HEK293T (cell line): ENCODE measurements at regions not wholly inside any gene's neighbourhood (a gene's known extent, or its start where the extent isn't known, plus 50 kb on each side); places are given as distances from the start of the nearest gene placed in this dataset.

Source experiments
- CTCF ChIA-PET: fragments of 350-600 bp; formaldehyde crosslinking; extraction: SDS; loops from one replicate; lab custom pipeline; 2021; ENCODE audit warnings: antibody characterized with exemption, inconsistent platforms; lab: Yijun Ruan, JAX
- POLR2A ChIA-PET: fragments of 350-600 bp; formaldehyde crosslinking; extraction: SDS; loops from one replicate; lab custom pipeline; 2020; ENCODE audit warnings: antibody characterized with exemption, inconsistent platforms; lab: Yijun Ruan, JAX
- DNase-seq: peaks from one replicate; pipeline ENCODE4 v3.0.0; 2012; ENCODE audit warnings: mixed read lengths; ENCODE audit errors: extremely low spot score
- ARNT ChIP-seq: fragments of 450-650 bp; IDR thresholded peaks from 2 replicates; pipeline ENCODE4 v1.6.1; 2017; ENCODE audit warnings: mild to moderate bottlenecking
- BHLHE40 ChIP-seq: fragments of 450-650 bp; IDR thresholded peaks from 2 replicates; pipeline ENCODE4 v1.6.1; 2016; ENCODE audit warnings: mild to moderate bottlenecking, moderate library complexity, borderline replicate concordance
- CTBP1 ChIP-seq: fragments of 450-650 bp; IDR thresholded peaks from 2 replicates; pipeline ENCODE4 v1.6.1; 2016; ENCODE audit warnings: borderline replicate concordance
- ELF4 ChIP-seq: fragments of 450-650 bp; IDR thresholded peaks from 2 replicates; pipeline ENCODE4 v1.6.1; 2017; ENCODE audit warnings: antibody characterized with exemption
- FOXA1 ChIP-seq: fragments of 450-650 bp; IDR thresholded peaks from 2 replicates; pipeline ENCODE4 v1.6.1; 2016; ENCODE audit warnings: mild to moderate bottlenecking
- FOXK2 ChIP-seq: fragments of 450-650 bp; IDR thresholded peaks from 2 replicates; pipeline ENCODE4 v1.6.1; 2016; ENCODE audit warnings: mild to moderate bottlenecking
- FOXM1 ChIP-seq: fragments of 450-650 bp; IDR thresholded peaks from 2 replicates; pipeline ENCODE4 v1.6.1; 2017; ENCODE audit warnings: mild to moderate bottlenecking, borderline replicate concordance
- HDGF ChIP-seq: fragments of 450-650 bp; IDR thresholded peaks from 2 replicates; pipeline ENCODE4 v1.6.1; 2017; ENCODE audit warnings: antibody characterized with exemption, borderline replicate concordance
- L3MBTL2 ChIP-seq: fragments of 450-650 bp; conservative IDR thresholded peaks from 2 replicates; pipeline ENCODE4 v1.6.1; 2016; ENCODE audit warnings: mild to moderate bottlenecking
- LEF1 ChIP-seq: fragments of 450-650 bp; IDR thresholded peaks from 2 replicates; pipeline ENCODE4 v1.6.1; 2017; ENCODE audit warnings: mild to moderate bottlenecking, borderline replicate concordance
- NFRKB ChIP-seq: fragments of 450-650 bp; IDR thresholded peaks from 2 replicates; pipeline ENCODE4 v1.6.1; 2016; ENCODE audit warnings: mild to moderate bottlenecking, moderate library complexity
- SP1 ChIP-seq: fragments of 450-650 bp; IDR thresholded peaks from 2 replicates; pipeline ENCODE4 v1.6.1; 2017
- SUZ12 ChIP-seq: fragments of 450-650 bp; IDR thresholded peaks from 2 replicates; pipeline ENCODE4 v1.6.1; 2016; ENCODE audit warnings: mild to moderate bottlenecking
- TARDBP ChIP-seq: fragments of 450-650 bp; IDR thresholded peaks from 2 replicates; pipeline ENCODE4 v1.6.1; 2016
- ZNF384 ChIP-seq: fragments of 450-650 bp; IDR thresholded peaks from 2 replicates; pipeline ENCODE4 v1.6.1; 2016
- TF ChIP-seq, protein P1 (sequence below): fragments of 450-650 bp; IDR thresholded peaks from 2 replicates; pipeline ENCODE4 v1.6.1; 2016

GRCh38 chr7:67813621-67814292 is 817.1 kb downstream of the TYW1 start:
- TF ChIP-seq SUZ12 (no peak), ARNT (no peak), L3MBTL2 (no peak), FOXA1 (no peak), ELF4 (no peak), ZNF384 (no peak), CTBP1 (no peak), HDGF (no peak), BHLHE40 (no peak), FOXM1 (no peak), LEF1 (no peak), NFRKB (no peak), TARDBP (no peak), SP1 (no peak), FOXK2 (no peak)
- TF ChIP-seq, protein P1, sequence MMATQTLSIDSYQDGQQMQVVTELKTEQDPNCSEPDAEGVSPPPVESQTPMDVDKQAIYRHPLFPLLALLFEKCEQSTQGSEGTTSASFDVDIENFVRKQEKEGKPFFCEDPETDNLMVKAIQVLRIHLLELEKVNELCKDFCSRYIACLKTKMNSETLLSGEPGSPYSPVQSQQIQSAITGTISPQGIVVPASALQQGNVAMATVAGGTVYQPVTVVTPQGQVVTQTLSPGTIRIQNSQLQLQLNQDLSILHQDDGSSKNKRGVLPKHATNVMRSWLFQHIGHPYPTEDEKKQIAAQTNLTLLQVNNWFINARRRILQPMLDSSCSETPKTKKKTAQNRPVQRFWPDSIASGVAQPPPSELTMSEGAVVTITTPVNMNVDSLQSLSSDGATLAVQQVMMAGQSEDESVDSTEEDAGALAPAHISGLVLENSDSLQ, result no peak
- DNase-seq, result no peak
- POLR2A ChIA-PET, result no interaction called here
- CTCF ChIA-PET, result interaction anchor here (1.1 kb wide), 1 partner anchor 19 kb away, joined by 4 read pairs; no protein-coding TSS in a partner anchor

DNA sequence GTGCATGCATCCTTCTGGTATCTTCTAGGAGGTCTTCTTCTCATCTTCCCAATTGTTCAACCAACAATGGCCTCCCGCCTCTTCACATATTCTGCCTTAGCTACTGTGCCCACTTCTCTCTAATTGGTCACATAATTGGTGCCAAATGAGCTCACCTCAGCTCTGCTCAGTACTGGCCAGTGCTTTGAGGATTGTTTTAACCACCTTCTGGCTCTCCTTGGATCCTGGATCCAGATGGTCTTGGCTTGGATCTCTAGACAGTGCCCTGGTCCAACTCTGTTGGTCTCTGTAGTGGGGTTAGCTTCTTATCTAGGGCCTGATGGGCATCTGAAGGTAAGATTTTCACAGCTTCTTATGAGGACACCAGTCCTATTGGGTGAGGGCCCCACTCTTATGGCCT is 820.8 kb downstream of the TYW1 start:
- CTCF ChIA-PET, result no interaction called here

GRCh38 chr7:67821116-67821515 is 824.5 kb downstream of the TYW1 start:
- ChIA-PET POLR2A (no interaction called here), CTCF (no interaction called here)
- TF ChIP-seq L3MBTL2 (no peak), NFRKB (no peak), FOXA1 (no peak), CTBP1 (no peak), TARDBP (no peak), ELF4 (no peak), SP1 (no peak), BHLHE40 (no peak), ARNT (no peak), ZNF384 (no peak), FOXK2 (no peak), HDGF (no peak), LEF1 (no peak)
- no peak for DNase-seq

More for the DNA sequence above, 820.8 kb downstream of the TYW1 start:
- TF ChIP-seq NFRKB (no peak), LEF1 (no peak), ARNT (no peak)
- no peak for DNase-seq
- POLR2A ChIA-PET, result no interaction called here

DNA sequence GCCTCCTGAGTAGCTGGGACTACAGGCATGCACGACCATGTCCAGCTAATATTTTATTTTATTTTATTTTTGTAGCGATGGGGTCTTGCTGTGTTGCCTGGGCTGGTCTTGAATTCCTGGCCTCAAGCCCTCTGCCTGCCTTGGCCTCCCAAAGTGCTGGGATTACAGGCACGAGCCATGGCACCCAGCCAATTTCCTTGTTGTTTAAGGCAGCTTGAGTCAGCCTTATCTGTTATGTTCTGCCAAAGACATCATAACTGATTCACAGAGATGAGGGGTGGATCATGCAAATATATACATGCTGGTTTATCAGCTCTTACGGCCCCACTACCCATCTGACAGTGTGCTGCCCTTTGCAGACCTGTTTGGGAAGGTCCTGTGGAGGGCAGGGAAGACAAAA is 826.7 kb downstream of the TYW1 start:
- TF ChIP-seq HDGF (no peak), TARDBP (no peak), ARNT (no peak), FOXA1 (no peak), FOXK2 (no peak), L3MBTL2 (no peak), ELF4 (no peak), FOXM1 (no peak), ZNF384 (no peak), NFRKB (no peak)
- TF ChIP-seq, protein P1, result no peak
- CTCF ChIA-PET, result no interaction called here
- DNase-seq, result no peak
- POLR2A ChIA-PET, result no interaction called here

GRCh38 chr7:67825356-67825755 is 828.7 kb downstream of the TYW1 start:
- CTCF ChIA-PET, result no interaction called here

GRCh38 chr7:67841896-67842295 is 845.3 kb downstream of the TYW1 start:
- no peak for DNase-seq
- ChIA-PET CTCF (no interaction called here), POLR2A (no interaction called here)
- TF ChIP-seq BHLHE40, result no peak
- no peak for TF ChIP-seq L3MBTL2
- no peak for TF ChIP-seq FOXK2
- TF ChIP-seq ARNT, result no peak
- no peak for TF ChIP-seq ELF4
- no peak for TF ChIP-seq SP1
- TF ChIP-seq NFRKB, result no peak
- no peak for TF ChIP-seq HDGF
- no peak for TF ChIP-seq FOXM1
- no peak for TF ChIP-seq TARDBP
- no peak for TF ChIP-seq SUZ12
- TF ChIP-seq, protein P1, result no peak
- no peak for TF ChIP-seq ZNF384
- TF ChIP-seq FOXA1, result no peak
- no peak for TF ChIP-seq LEF1
- no peak for TF ChIP-seq CTBP1

More at GRCh38 chr7:67825356-67825755, 828.7 kb downstream of the TYW1 start:
- POLR2A ChIA-PET, result no interaction called here
- DNase-seq, result no peak
- TF ChIP-seq SUZ12 (no peak), NFRKB (no peak), ZNF384 (no peak), HDGF (no peak), FOXK2 (no peak), FOXM1 (no peak), LEF1 (no peak), SP1 (no peak), CTBP1 (no peak), ARNT (no peak)
- TF ChIP-seq, protein P1, result no peak
